Stimulated activated CD8-positive, alpha-beta memory T cell treated with anti-CD3 and anti-CD28 coated beads, Interleukin-7, amount 100 ng/mL, for 24 hours (primary cell): ENCODE measurements at regions not wholly inside any gene's neighbourhood (a gene's known extent, or its start where the extent isn't known, plus 50 kb on each side); places are given as distances from the start of the nearest gene placed in this dataset.
"Not testable (repeated sequence)": the region's sequence is repeated elsewhere in the genome, so short reads cannot be mapped to it uniquely, and the experiment has no call there.

Experiments used
- DNase-seq: peaks from one replicate; pipeline ENCODE4 v3.0.0-alpha.2; 2020; ENCODE audit warnings: low read depth

DNA sequence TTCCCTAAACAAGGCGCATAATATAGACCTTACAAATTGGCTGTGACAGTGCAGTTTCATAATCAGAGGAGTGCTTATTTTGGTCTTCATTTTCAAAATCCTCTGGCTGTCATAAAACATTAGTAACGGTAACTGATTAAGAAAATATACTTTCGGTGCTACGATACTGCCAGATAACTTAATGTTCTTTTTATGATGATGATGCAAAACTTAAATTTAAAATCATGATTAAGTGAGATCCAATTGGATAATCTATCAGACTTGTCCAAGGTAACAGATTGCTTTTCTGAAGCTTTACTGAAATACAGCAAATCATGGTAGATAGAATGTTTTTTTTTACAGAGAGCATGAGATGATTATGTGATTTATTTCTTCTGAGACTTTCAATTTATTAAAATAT is 364.2 kb upstream of the CNTN3 start:
- DNase-seq: no peak

DNA sequence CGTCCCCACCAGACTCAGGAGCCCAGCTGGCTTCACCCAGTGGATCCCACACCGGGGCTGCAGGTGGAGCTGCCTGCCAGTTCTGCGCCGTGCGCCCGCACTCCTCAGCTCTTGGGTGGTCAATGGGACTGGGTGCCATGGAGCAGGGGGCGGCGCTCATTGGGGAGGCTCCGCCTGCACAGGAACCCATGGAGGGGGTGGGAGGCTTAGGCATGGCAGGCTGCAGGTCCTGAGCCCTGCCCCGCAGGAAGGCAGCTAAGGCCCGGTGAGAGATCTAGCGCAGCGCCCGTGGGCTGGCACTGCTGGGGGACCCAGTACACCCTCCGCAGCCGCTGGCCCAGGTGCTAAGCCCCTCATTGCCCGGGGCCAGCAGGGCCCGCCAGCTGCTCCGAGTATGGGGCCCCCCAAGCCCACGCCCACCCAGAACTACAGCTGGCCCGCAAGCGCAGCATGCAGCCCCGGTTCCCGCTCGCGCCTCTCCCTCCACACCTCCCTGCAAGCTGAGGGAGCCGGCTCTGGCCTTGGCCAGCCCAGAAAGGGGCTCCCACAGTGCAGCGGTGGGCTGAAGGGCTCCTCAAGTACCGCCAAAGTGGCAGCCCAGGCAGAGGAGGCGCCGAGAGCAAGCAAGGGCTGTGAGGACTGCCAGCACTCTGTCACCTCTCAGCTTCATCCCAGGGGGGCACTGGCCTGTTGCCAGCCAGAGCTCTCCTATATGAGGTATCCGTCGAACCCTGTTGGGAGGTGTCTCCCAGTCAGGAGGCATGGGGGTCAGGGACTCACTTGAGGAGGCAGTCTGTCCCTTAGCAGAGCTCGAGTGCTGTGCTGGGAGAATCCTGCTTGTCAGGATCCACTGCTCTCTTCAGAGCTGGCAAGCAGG is 370.8 kb upstream of the CNTN3 start:
- DNase-seq: not testable (repeated sequence)

DNA sequence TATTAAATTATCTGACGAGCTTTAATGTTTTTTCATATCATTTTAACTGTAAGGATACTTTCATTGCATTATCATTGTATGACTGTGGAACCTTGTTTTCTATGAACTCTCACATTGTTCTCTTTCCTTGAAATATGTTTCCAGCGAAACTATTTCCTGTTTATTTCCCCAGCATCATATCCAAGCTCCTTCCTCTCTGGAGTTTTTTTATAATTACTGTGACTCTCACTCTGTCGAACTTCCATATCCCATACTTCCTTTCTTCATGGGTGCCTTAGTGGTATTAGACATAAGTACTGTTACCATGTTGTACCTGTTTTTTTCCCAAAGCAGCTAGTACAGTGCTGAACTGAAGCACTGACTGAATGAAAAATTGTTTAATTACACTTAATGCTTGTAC is 373.6 kb upstream of the CNTN3 start:
- no peak for DNase-seq

- no peak for DNase-seq
These were observed 378.4 kb upstream of the CNTN3 start for GRCh38 chr3:74992898-74993297.

DNA sequence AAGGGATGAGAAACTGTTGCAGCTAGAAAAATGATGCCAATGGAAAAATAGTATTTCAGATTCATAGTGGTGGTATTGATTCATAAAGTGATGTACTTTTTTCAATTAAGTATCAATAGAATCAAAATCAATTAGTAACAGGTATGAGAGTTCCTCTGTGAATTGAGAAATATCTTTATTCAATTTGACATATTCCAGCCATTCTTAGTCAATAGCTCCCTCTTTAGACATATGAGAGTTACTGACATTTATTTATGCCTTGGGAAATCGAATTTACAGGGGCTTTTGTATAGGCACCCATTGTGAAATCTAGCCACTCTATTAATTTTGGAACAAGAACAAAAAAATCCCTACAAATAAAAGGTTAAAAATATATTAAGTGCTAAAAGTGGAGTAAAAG is 386.9 kb upstream of the CNTN3 start:
- DNase-seq: no peak

DNA sequence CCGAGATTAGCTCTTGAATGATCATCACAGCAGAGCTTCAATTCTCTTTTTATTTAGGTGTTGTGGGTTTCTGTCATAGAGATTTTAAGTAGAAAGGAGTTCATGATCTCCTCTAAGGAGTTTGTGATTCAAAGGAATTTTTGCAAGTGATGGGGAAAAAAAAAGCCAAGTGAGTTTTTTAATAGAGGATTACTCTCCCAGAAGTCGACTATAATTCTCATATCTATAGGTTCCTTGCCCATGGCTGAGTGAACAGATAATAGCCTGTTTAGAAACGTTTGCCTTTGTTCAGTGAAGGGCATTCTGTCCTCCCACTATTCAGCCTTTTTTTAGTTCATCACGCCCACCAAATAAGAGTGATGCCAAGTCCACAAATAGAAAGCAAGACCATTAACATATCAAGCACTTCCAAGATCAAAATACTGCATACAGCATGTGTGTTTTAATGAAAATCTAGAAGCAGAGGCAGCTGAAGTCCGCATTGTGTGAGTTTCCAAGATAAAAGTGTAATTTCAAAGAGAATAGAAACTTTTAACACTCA is 398.4 kb upstream of the CNTN3 start:
- no peak for DNase-seq

DNA sequence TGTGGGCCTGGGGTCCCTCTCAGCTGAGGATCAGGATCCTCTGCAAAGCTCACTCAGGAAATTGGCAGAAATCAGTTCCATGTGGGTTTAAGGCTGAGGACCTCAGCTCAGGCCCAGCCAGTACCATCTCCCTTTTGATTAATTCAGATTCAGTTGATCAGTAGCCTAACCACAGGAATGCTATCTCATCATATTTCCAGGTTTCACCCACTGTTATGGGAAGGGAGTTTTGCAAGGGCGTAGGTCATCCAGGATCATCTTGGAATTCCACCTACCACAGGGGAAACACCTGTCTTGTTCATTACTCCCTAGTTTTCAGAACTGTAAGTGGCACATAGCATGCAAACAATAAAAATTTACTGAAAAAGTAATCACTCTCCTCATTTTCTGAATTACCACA is 399.5 kb upstream of the CNTN3 start:
- no peak for DNase-seq

DNA sequence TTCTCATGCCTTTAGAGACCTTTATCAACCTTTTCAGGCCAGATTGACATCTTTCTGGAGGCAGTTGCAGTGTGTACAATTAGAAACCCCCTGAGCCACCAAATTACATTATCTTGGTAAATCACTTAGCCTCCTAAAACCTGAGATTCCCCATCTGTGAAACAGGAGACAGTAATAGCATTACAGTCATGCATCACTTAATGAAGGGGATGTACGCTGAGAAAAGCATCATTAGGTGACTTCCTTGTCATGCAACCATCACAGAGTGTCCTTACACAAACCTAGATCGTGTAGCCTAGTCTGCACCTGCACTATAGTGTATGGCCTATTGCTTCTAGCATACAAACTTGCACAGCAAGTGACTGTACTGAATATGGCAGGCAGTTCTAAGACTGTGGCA is 400.8 kb upstream of the CNTN3 start:
- no peak for DNase-seq

GRCh38 chr3:75035146-75035545 is 420.7 kb upstream of the CNTN3 start:
- no peak for DNase-seq

GRCh38 chr3:75042941-75043340 is 428.5 kb upstream of the CNTN3 start:
- no peak for DNase-seq

DNA sequence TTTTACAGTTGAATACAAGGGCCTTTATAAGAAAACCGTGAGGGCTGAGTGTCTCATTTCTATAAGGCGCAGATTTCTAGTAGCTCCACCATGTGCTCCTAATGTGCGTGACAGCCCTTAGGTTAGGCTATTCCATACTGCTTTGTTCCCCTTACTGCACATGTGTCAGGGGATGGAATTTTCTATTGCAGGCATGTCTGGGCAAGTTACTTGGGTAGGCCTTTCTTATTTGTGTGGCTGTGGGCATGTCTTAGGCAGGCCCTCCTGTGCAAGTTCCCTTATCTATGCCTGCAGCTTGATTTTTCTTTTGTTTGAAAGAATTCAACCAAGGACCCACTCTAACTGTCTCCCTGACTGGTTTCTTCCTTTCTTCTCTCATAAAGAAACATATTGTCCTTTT is 434.2 kb upstream of the CNTN3 start:
- no peak for DNase-seq

GRCh38 chr3:75049533-75049932 is 435.1 kb upstream of the CNTN3 start:
- DNase-seq: no peak

DNA sequence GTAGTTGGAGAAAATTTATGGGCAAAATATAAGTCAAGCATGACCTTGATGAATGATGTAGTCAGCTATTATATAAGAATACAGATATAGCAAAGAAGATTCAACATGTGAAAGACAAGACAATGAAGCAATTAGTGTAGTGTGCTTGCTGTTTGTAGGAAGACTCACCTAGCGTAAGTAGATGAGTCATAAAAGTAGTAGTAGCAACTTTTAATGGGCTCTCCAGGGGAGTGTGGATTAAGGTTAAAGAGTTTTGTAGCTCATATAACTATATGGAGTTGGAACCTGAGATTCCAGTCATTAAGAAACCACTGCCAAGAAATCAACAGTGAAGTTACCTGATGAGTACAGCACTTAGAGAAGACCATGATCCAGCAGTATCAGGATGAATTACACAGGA is 444.7 kb upstream of the CNTN3 start:
- DNase-seq: no peak

DNA sequence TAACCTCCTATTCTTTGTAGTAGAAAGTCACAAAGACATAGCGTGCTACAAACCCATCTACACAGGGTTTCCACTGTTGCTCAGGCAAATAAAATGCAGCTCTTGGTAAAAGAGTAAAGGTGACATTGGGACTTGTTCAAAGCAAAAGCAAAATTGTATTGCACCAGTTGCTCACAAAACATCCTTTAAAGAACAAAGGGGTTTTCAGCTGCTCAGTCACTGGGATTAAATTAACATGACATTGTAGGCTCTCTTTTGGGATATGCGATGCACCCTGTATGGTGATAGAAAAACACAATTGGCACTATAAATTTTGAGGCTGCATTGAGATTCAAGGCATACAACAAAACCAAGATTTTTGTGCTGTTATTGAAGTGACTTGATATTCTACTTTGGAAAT is 447.3 kb upstream of the CNTN3 start:
- no peak for DNase-seq

GRCh38 chr3:75075158-75075557 is 460.7 kb upstream of the CNTN3 start:
- no peak for DNase-seq

DNA sequence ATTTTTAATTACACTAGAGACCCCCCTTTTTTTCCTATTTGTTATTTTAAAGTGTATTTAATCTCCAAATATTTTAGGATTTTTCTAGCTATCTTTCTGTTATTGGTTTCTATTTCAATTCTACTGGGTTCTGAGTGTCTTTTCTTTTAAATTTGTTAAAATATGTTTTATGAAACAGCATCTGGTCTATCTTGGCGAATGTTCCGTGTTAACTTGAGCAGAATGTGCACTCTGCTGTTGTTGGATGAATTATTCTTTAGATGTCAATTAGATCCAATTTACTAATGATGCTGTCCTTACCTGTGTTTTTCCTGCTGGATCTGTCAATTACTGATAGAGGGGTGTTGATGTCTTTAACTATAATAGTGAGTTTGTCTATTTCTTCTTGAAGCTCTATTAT is 462.0 kb upstream of the CNTN3 start:
- no peak for DNase-seq

GRCh38 chr3:75078290-75078689 is 463.8 kb upstream of the CNTN3 start:
- DNase-seq: no peak

- no peak for DNase-seq
These were observed 468.4 kb upstream of the CNTN3 start for GRCh38 chr3:75082845-75083244.

DNA sequence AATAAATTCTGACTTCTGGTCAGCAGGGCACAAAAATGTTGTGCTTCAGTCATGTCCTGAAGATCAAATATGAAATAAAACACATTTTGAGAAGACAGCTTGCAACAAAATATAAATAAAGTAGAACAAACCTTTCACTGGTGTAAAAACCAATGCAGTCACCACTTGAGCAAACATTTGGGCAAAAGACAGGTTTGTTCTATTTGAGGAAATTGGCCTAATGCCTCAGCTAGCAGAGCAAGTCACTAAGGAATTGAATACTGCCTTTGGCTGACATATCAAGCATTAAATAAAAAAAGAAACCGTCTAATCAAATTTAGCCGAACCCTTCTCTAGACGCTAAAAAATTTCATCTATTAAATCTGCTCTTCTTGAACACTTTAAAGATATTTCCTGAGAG is 475.4 kb upstream of the CNTN3 start:
- DNase-seq: no peak

DNA sequence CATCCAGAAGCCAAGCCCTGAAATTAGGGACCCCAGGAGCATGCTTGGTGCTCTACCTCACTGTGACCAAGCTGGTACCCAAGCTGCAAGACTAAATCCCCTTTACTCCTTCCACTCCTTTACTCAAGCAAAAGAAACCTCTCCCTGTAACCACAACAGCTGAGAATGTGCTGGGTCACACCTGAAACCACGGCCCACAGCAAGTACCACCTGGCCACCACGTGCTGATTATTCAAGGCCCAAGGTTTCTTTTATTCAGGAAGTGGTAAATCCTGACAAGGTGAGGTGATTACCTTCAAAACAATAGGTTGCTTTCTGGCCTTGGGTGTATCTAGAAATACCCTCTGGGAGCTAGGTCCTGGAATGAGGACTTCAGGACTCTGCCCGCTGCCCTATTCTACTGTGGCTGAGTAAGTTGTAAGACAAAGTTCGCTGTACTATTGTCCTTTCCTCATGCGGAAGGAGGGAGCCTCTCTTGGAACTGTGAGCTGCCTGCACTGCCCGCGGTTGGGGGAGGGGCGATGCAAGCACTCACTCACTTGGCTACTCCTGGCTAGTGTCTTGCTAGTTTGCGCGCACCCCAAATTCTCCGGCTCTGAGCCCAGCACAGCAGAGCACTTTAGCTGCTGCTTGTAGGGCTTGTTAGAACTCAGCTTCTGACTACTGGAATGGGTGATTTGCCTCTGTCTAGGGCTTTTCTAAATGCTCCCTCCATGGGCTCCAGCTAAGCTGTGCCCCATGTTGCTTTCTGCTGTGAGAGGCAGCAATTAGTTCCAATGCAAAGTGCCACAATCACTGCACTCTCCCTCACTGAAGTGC is 487.1 kb upstream of the CNTN3 start:
- no peak for DNase-seq

DNA sequence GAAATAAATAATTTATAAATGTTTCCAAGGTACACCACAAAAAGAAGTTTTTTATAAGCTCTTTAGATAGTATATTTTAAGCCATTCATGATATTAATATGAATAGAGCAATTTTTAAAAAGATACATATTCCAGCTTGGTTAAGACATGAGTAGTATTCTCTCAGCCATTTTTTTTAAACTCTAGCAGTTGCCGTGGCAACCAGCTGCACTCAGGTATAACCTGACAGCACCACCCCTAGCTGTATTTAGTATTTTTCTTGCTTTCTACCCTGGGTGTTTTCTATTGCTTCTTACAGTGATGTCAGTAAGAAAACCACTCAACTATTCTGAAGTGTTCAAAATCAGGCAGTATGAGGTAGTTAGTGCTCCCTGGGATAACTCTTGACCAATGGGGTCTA is 496.3 kb upstream of the CNTN3 start:
- no peak for DNase-seq

DNA sequence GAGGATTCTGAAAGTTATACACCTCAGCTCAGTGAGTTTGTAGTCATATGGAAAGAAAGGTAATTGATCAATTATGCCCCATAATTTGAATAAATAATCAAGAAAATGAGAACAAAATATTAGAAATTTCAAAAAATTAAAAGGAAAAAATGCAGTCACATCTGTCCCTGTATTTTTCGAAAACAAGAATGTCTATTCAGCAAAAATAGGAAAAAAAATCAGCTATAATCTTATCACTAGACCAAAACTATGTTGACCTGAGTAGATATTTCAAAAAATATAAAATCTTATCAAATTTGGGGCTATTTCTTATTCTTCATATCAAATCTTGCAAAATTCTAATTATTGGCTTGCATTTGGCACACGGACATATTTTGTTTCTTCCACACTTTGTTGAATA is 501.2 kb upstream of the CNTN3 start:
- no peak for DNase-seq

GRCh38 chr3:75118779-75119178 is 504.3 kb upstream of the CNTN3 start:
- DNase-seq: no peak
